Duodenal mucosa (tissue), 2 donors: ENCODE measurements at regions not wholly inside any gene's neighbourhood (a gene's known extent, or its start where the extent isn't known, plus 50 kb on each side); places are given as distances from the start of the nearest gene placed in this dataset.

Experiments
- H3K27ac ChIP-seq: one replicate; pipeline ENCODE4 v1.7.0; 2013; ENCODE audit warnings: low read depth, low read length
- H3K27me3 ChIP-seq, 2 donors: one replicate each; pipeline ENCODE4 v1.7.0; 2013; ENCODE audit warnings: low read length in 2 of 2, control low read depth in 1 of 2; ENCODE audit not compliant: insufficient read depth in 2 of 2, control insufficient read depth in 1 of 2
- H3K36me3 ChIP-seq, 2 donors: one replicate each; pipeline ENCODE4 v1.7.0; 2013; ENCODE audit warnings: low read length in 2 of 2, control low read depth in 1 of 2; ENCODE audit not compliant: insufficient read depth in 2 of 2, control insufficient read depth in 1 of 2
- H3K4me1 ChIP-seq, 2 donors: one replicate each; pipeline ENCODE4 v1.7.0; 2013; ENCODE audit warnings: low read length in 2 of 2, control low read depth in 1 of 2; ENCODE audit not compliant: insufficient read depth in 2 of 2, control insufficient read depth in 1 of 2
- H3K4me3 ChIP-seq, 2 donors: one replicate each; pipeline ENCODE4 v1.7.0; 2013; ENCODE audit warnings: low read length in 2 of 2, low read depth in 1 of 2
- H3K9ac ChIP-seq, 2 donors: one replicate each; pipeline ENCODE4 v1.7.0; 2013; ENCODE audit warnings: low read length in 2 of 2, low read depth in 1 of 2
- H3K9me3 ChIP-seq, 2 donors: one replicate each; pipeline ENCODE4 v1.7.0; 2013; ENCODE audit warnings: low read length in 2 of 2, control low read depth in 1 of 2; ENCODE audit not compliant: control insufficient read depth in 1 of 2

- no peak overlapping the region for H3K27ac ChIP-seq
- H3K4me1 ChIP-seq, result peaks cover 0 to 25% of the 10 kb centered on the region in 2 donors
Observed at GRCh38 chr9:107547303-107547702, 57.7 kb upstream of the KLF4 start.

GRCh38 chr9:107546859-107547258 lies 57.3 kb upstream of the KLF4 start:
- H3K4me1 ChIP-seq, result peaks cover 0 to 26% of the 10 kb centered on the region in 2 donors
- no peaks in the 10 kb centered on the region for H3K27me3 ChIP-seq
- no peak overlapping the region for H3K27ac ChIP-seq
- H3K36me3 ChIP-seq, result no peaks in the 10 kb centered on the region
- no peak overlapping the region for H3K9ac ChIP-seq
- no peaks in the 10 kb centered on the region for H3K9me3 ChIP-seq
- H3K4me3 ChIP-seq, result no peak overlapping the region

More at GRCh38 chr9:107547303-107547702, 57.7 kb upstream of the KLF4 start:
- Histone ChIP-seq H3K9me3 (no peaks in the 10 kb centered on the region), H3K27me3 (no peaks in the 10 kb centered on the region), H3K4me3 (no peak overlapping the region), H3K36me3 (no peaks in the 10 kb centered on the region), H3K9ac (no peak overlapping the region)

GRCh38 chr9:107545036-107545435 lies 55.5 kb upstream of the KLF4 start:
- H3K27me3 ChIP-seq, result no peaks in the 10 kb centered on the region
- H3K4me3 ChIP-seq, result no peak overlapping the region
- H3K9me3 ChIP-seq, result no peaks in the 10 kb centered on the region
- H3K9ac ChIP-seq, result no peak overlapping the region
- peaks cover 0 to 30% of the 10 kb centered on the region in 2 donors for H3K4me1 ChIP-seq
- H3K27ac ChIP-seq, result no peak overlapping the region
- H3K36me3 ChIP-seq, result no peaks in the 10 kb centered on the region

GRCh38 chr9:107542411-107543157 lies 53.0 kb upstream of the KLF4 start:
- no peaks in the 10 kb centered on the region for H3K36me3 ChIP-seq
- H3K27ac ChIP-seq, result no peak overlapping the region
- peaks cover 0 to 12% of the 10 kb centered on the region in 2 donors for H3K4me1 ChIP-seq
- no peak overlapping the region for H3K4me3 ChIP-seq
- H3K9me3 ChIP-seq, result no peaks in the 10 kb centered on the region
- H3K27me3 ChIP-seq, result no peaks in the 10 kb centered on the region
- H3K9ac ChIP-seq, result no peak overlapping the region

- Histone ChIP-seq H3K36me3 (no peaks in the 10 kb centered on the region), H3K4me3 (no peak overlapping the region)
Observed at GRCh38 chr9:107541523-107541922, 52.0 kb upstream of the KLF4 start.

GRCh38 chr9:107540164-107540561 lies 50.6 kb upstream of the KLF4 start:
- Histone ChIP-seq H3K9ac (no peak overlapping the region), H3K36me3 (no peaks in the 10 kb centered on the region), H3K9me3 (no peaks in the 10 kb centered on the region), H3K4me1 (peaks cover 0 to 5% of the 10 kb centered on the region in 2 donors), H3K27me3 (no peaks in the 10 kb centered on the region), H3K4me3 (no peak overlapping the region), H3K27ac (no peak overlapping the region)

More at GRCh38 chr9:107541523-107541922, 52.0 kb upstream of the KLF4 start:
- H3K27ac ChIP-seq, result no peak overlapping the region
- peaks cover 0 to 5% of the 10 kb centered on the region in 2 donors for H3K4me1 ChIP-seq
- H3K9me3 ChIP-seq, result no peaks in the 10 kb centered on the region
- H3K27me3 ChIP-seq, result no peaks in the 10 kb centered on the region
- H3K9ac ChIP-seq, result no peak overlapping the region

GRCh38 chr9:107539427-107540163 lies 50.0 kb upstream of the KLF4 start:
- no peaks in the 10 kb centered on the region for H3K27me3 ChIP-seq
- peaks cover 0 to 5% of the 10 kb centered on the region in 2 donors for H3K4me1 ChIP-seq
- no peak overlapping the region for H3K9ac ChIP-seq
- H3K4me3 ChIP-seq, result no peak overlapping the region
- no peaks in the 10 kb centered on the region for H3K36me3 ChIP-seq
- no peaks in the 10 kb centered on the region for H3K9me3 ChIP-seq
- H3K27ac ChIP-seq, result no peak overlapping the region
